ENCODE measurements at regions not wholly inside any gene's neighbourhood (a gene's known extent, or its start where the extent isn't known, plus 50 kb on each side); places are given as distances from the start of the nearest gene placed in this dataset.

GRCh38 chr3:713947-714620, 378.7 kb upstream of the CNTN6 start:
- H3K4me3 ChIP-seq, result no peak overlapping the region
- 24% methylated on average over 5 of the region's 5 CpGs for WGBS (ENCODE audit: missing lambda C conversion rate)
- ATAC-seq (no peak), DNase-seq (ENCODE audit: low read depth in 1 of 2, low spot score in 1 of 2) (no peak), FAIRE-seq (no peak)
- H3K4me2 ChIP-seq, result no peak overlapping the region
- no peak overlapping the region for H3K27ac ChIP-seq
- TF ChIP-seq HOXA7 (CRISPR knock-in tag; IDR thresholded peaks at IDR 0.05) (no peak), KDM5A (IDR thresholded peaks at IDR 0.05) (no peak), HOXB13 (CRISPR knock-in tag; IDR thresholded peaks at IDR 0.05; ENCODE audit: low read depth) (no peak), HES2 (IDR thresholded peaks at IDR 0.05) (no peak), MAZ (IDR thresholded peaks at IDR 0.05; ENCODE audit: borderline replicate concordance, low read depth, low read length) (no peak), POLR2A (IDR thresholded peaks at IDR 0.05; ENCODE audit: low read length) (no peak), JUNB (IDR thresholded peaks at IDR 0.05) (no peak), GATA3 (IDR thresholded peaks at IDR 0.05; ENCODE audit: borderline replicate concordance) (no peak), RCOR1 (IDR thresholded peaks at IDR 0.05; ENCODE audit: low read depth, low read length) (no peak), TFCP2L1 (CRISPR knock-in tag; IDR thresholded peaks at IDR 0.05) (no peak), CBX8 (IDR thresholded peaks at IDR 0.05) (no peak), TP53 (CRISPR knock-in tag; IDR thresholded peaks at IDR 0.05) (no peak), ZSCAN20 (CRISPR knock-in tag; IDR thresholded peaks at IDR 0.05) (no peak), BCL3 (IDR thresholded peaks at IDR 0.05) (no peak), NFE2L2 (conservative IDR thresholded peaks at IDR 0.05; ENCODE audit: low read length) (no peak), RAD21 (conservative IDR thresholded peaks at IDR 0.05 in 1 of 2, IDR thresholded peaks at IDR 0.05 in 1 of 2) (no peak), ESRRA (IDR thresholded peaks at IDR 0.05; ENCODE audit: borderline replicate concordance, low read length) (no peak)
- TF ChIP-seq, protein P1, sequence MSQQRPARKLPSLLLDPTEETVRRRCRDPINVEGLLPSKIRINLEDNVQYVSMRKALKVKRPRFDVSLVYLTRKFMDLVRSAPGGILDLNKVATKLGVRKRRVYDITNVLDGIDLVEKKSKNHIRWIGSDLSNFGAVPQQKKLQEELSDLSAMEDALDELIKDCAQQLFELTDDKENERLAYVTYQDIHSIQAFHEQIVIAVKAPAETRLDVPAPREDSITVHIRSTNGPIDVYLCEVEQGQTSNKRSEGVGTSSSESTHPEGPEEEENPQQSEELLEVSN (IDR thresholded peaks at IDR 0.05; ENCODE audit: borderline replicate concordance, low read depth), result no peak
- POLR2A ChIA-PET, result no interaction called here
- CTCF ChIA-PET, result no interaction called here
- H3K4me1 ChIP-seq, result no peaks in the 10 kb centered on the region
- no peaks in the 10 kb centered on the region for H3K9me3 ChIP-seq

GRCh38 chr3:721086-721485, 371.7 kb upstream of the CNTN6 start:
- no peak for ATAC-seq
- no peaks in the 10 kb centered on the region for H3K4me1 ChIP-seq
- no peak for FAIRE-seq
- CTCF ChIA-PET, result no interaction called here
- DNase-seq (ENCODE audit: low read depth in 1 of 2, low spot score in 1 of 2), result no peak
- no peak overlapping the region for H3K27ac ChIP-seq
- WGBS (ENCODE audit: missing lambda C conversion rate), result 0% methylated on average over 1 of the region's 1 CpG
- no peak overlapping the region for H3K4me2 ChIP-seq
- TF ChIP-seq EHMT2 (IDR thresholded peaks at IDR 0.05; ENCODE audit: low read depth) (no peak), BCL3 (IDR thresholded peaks at IDR 0.05) (no peak), KDM1A (IDR thresholded peaks at IDR 0.05; ENCODE audit: low read depth) (no peak), MAX (IDR thresholded peaks at IDR 0.05) (no peak), ZSCAN20 (CRISPR knock-in tag; IDR thresholded peaks at IDR 0.05) (no peak), CHD4 (IDR thresholded peaks at IDR 0.05; ENCODE audit: borderline replicate concordance) (no peak), RFX5 (IDR thresholded peaks at IDR 0.05) (no peak), NFE2L2 (conservative IDR thresholded peaks at IDR 0.05; ENCODE audit: low read length) (no peak), EHF (CRISPR knock-in tag; IDR thresholded peaks at IDR 0.05) (no peak)
- TF ChIP-seq, protein P2, sequence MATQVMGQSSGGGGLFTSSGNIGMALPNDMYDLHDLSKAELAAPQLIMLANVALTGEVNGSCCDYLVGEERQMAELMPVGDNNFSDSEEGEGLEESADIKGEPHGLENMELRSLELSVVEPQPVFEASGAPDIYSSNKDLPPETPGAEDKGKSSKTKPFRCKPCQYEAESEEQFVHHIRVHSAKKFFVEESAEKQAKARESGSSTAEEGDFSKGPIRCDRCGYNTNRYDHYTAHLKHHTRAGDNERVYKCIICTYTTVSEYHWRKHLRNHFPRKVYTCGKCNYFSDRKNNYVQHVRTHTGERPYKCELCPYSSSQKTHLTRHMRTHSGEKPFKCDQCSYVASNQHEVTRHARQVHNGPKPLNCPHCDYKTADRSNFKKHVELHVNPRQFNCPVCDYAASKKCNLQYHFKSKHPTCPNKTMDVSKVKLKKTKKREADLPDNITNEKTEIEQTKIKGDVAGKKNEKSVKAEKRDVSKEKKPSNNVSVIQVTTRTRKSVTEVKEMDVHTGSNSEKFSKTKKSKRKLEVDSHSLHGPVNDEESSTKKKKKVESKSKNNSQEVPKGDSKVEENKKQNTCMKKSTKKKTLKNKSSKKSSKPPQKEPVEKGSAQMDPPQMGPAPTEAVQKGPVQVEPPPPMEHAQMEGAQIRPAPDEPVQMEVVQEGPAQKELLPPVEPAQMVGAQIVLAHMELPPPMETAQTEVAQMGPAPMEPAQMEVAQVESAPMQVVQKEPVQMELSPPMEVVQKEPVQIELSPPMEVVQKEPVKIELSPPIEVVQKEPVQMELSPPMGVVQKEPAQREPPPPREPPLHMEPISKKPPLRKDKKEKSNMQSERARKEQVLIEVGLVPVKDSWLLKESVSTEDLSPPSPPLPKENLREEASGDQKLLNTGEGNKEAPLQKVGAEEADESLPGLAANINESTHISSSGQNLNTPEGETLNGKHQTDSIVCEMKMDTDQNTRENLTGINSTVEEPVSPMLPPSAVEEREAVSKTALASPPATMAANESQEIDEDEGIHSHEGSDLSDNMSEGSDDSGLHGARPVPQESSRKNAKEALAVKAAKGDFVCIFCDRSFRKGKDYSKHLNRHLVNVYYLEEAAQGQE (IDR thresholded peaks at IDR 0.05), result no peak
- POLR2A ChIA-PET, result no interaction called here
- H3K4me3 ChIP-seq, result no peak overlapping the region
- no peaks in the 10 kb centered on the region for H3K9me3 ChIP-seq
